Stimulated activated naive B cell treated with anti-CD40 and anti-IgM and Interleukin-4, amounts not matched to agents 10 μg/mL and 1 μg/mL and 100 μg/mL, for 72 hours (primary cell): ENCODE measurements at regions not wholly inside any gene's neighbourhood (a gene's known extent, or its start where the extent isn't known, plus 50 kb on each side); places are given as distances from the start of the nearest gene placed in this dataset.
A peak's percentile ranks its signal among the peaks of the same experiment; 100 is the strongest.
"Not testable (repeated sequence)": the region's sequence is repeated elsewhere in the genome, so short reads cannot be mapped to it uniquely, and the experiment has no call there.

Source experiments
- ATAC-seq, 2 donors: fragments of 150-1000 bp; cut with Tn5 transposase; replicated peaks; 2 replicates each; pipeline ENCODE4 v1.10.0; 2021; ENCODE audit warnings: moderate library complexity in 1 of 2
- DNase-seq: peaks from one replicate; pipeline ENCODE4 v3.0.0; 2021
- H3K27ac Mint-ChIP-seq: one replicate; pipeline ENCODE4 v1.8.0; 2022; ENCODE audit warnings: mild to moderate bottlenecking, mixed read lengths
- H3K27me3 Mint-ChIP-seq, 2 donors: one replicate each; pipeline ENCODE4 v1.8.0; 2022; ENCODE audit warnings: mixed read lengths in 2 of 2
- H3K36me3 Mint-ChIP-seq, 2 donors: one replicate each; pipeline ENCODE4 v1.8.0; 2022; ENCODE audit warnings: mixed read lengths in 2 of 2, mild to moderate bottlenecking in 1 of 2
- H3K4me1 Mint-ChIP-seq, 2 donors: one replicate each; pipeline ENCODE4 v1.8.0; 2022; ENCODE audit warnings: mixed read lengths in 2 of 2, mild to moderate bottlenecking in 1 of 2
- H3K4me3 Mint-ChIP-seq, 2 donors: one replicate each; pipeline ENCODE4 v1.8.0; 2022; ENCODE audit warnings: mild to moderate bottlenecking in 2 of 2, mixed read lengths in 2 of 2, moderate library complexity in 1 of 2
- H3K9me3 Mint-ChIP-seq, 2 donors: one replicate each; pipeline ENCODE4 v1.8.0; 2022; ENCODE audit warnings: mixed read lengths in 2 of 2, mild to moderate bottlenecking in 1 of 2

DNA sequence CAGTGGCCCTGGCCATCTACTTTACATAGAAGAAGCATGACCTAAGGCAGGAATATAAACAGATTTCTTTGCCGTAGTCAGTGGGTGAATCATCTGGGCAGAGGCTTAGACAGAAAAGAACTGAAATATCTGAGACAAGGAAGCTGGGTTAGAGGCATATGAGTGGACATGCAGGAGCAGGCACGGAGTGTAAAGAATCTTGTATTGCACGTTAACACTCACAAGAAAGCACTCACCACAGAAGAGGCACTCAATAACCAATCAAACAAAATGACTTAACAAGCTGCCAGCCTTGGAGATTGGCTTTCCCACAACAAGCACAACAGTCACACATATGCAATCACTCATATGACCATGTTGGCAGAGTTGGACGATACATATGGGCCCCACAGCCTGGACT, 364.9 kb downstream of the FOXD4L5 start:
- not testable (repeated sequence) for H3K4me1 Mint-ChIP-seq, H3K36me3 Mint-ChIP-seq, ATAC-seq, H3K27ac Mint-ChIP-seq, H3K4me3 Mint-ChIP-seq, H3K27me3 Mint-ChIP-seq, H3K9me3 Mint-ChIP-seq, DNase-seq

DNA sequence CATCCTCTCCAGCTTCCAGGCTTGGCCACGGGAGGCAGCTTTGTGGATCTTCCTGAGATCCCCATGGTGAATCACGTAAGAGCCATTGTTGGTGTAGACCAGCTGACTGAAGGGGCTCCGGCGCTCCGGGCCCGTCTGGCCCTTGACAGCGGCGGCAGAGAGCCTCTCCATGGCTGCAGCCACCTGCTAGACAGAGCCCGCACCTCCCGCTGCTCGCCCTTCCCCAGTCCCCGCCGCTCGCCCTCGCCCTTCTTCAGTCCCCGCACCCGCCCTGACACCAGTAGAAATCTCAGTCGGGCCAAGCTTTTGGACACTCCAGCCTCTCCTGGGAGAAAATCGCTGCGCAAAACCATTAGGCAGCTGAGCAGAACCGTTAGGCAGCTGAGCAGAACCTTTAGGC, 396.4 kb downstream of the FOXD4L5 start:
- not testable (repeated sequence) for H3K9me3 Mint-ChIP-seq, DNase-seq, H3K36me3 Mint-ChIP-seq, H3K27me3 Mint-ChIP-seq, H3K4me1 Mint-ChIP-seq, H3K27ac Mint-ChIP-seq, ATAC-seq, H3K4me3 Mint-ChIP-seq

DNA sequence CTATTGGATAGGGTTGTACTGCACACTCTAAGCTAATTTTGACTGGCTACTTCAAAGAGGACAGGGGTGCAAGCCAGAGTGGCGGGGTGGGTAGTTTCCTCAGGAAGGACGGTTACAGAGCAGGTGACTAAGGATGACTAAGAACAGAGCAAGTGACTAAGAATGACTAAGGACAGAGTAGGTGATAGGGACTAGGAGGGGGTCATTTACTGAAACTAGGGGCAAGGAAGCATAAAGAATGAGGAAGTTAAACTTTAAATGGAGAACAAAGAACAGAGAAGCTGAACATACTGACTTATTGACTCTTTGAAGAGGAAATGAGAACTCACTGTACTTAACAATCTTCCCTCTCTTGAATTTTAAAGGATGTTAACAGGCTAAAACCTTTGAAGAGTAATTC, 414.4 kb downstream of the FOXD4L5 start:
- peak; percentile 64 to 75 for ATAC-seq
- H3K9me3 Mint-ChIP-seq, H3K27me3 Mint-ChIP-seq, H3K4me3 Mint-ChIP-seq, H3K4me1 Mint-ChIP-seq, H3K27ac Mint-ChIP-seq, H3K36me3 Mint-ChIP-seq: not testable (repeated sequence)
- DNase-seq: peak; percentile 73
